HG02678 (cell line): ENCODE measurements at regions not wholly inside any gene's neighbourhood (a gene's known extent, or its start where the extent isn't known, plus 50 kb on each side); places are given as distances from the start of the nearest gene placed in this dataset.

Experiments used
- ATAC-seq: cut with Tn5 transposase; IDR thresholded peaks from one replicate; pipeline ENCODE4 v1.9.1; 2021; ENCODE audit warnings: mild to moderate bottlenecking, moderate library complexity; ENCODE audit not compliant: unreplicated experiment

- no peak for ATAC-seq
These were observed 154.1 kb downstream of the NUP210 start for GRCh38 chr3:13266005-13266404.

GRCh38 chr3:13265507-13265906, 154.6 kb downstream of the NUP210 start:
- no peak for ATAC-seq

GRCh38 chr3:13265016-13265415, 155.1 kb downstream of the NUP210 start:
- no peak for ATAC-seq

GRCh38 chr3:13264468-13264795, 155.7 kb downstream of the NUP210 start:
- no peak for ATAC-seq

- no peak for ATAC-seq
These were observed 156.2 kb downstream of the NUP210 start for GRCh38 chr3:13263770-13264467.

GRCh38 chr3:13262493-13263211, 157.5 kb downstream of the NUP210 start:
- peak; percentile 57 for ATAC-seq

GRCh38 chr3:13261892-13262291, 158.2 kb downstream of the NUP210 start:
- ATAC-seq = no peak

- ATAC-seq = no peak
These were observed 158.9 kb downstream of the NUP210 start for GRCh38 chr3:13261104-13261830.

- ATAC-seq = no peak
These were observed 159.6 kb downstream of the NUP210 start for GRCh38 chr3:13260259-13261103.

GRCh38 chr3:13259831-13260230, 160.3 kb downstream of the NUP210 start:
- no peak for ATAC-seq

- no peak for ATAC-seq
These were observed 161.1 kb downstream of the NUP210 start for GRCh38 chr3:13258986-13259514.

- ATAC-seq = no peak
These were observed 161.8 kb downstream of the NUP210 start for GRCh38 chr3:13258280-13258679.

GRCh38 chr3:13257666-13258065, 162.5 kb downstream of the NUP210 start:
- no peak for ATAC-seq

- ATAC-seq = no peak
These were observed 163.3 kb downstream of the NUP210 start for GRCh38 chr3:13256845-13257244.

- ATAC-seq = no peak
These were observed 165.8 kb downstream of the NUP210 start for GRCh38 chr3:13254028-13254951.

GRCh38 chr3:13253208-13253937, 166.7 kb downstream of the NUP210 start:
- no peak for ATAC-seq

- no peak for ATAC-seq
These were observed 167.9 kb downstream of the NUP210 start for GRCh38 chr3:13252207-13252606.

GRCh38 chr3:13251166-13251903, 168.8 kb downstream of the NUP210 start:
- no peak for ATAC-seq
